ENCODE measurements at regions not wholly inside any gene's neighbourhood (a gene's known extent, or its start where the extent isn't known, plus 50 kb on each side); places are given as distances from the start of the nearest gene placed in this dataset.

DNA sequence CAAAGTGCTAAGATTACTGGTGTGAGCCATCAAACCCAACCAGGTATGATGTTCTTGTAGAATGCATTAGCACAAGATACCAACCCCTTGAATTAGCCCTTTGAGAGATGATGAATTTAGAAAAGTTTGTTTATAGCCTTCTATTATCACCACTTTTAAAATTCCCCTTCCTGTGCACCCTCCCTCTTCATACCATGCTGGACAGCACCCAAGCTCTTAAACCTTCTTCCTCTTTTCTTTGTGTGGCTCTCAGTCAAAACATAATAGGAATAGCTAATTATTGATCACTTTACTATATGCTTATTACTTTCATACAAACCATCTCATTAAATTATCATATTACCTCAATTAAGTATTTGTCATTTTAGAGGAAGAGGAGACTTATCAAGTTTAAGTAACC, 87.6 kb upstream of the TMED7 start:
- TF ChIP-seq, protein P1, sequence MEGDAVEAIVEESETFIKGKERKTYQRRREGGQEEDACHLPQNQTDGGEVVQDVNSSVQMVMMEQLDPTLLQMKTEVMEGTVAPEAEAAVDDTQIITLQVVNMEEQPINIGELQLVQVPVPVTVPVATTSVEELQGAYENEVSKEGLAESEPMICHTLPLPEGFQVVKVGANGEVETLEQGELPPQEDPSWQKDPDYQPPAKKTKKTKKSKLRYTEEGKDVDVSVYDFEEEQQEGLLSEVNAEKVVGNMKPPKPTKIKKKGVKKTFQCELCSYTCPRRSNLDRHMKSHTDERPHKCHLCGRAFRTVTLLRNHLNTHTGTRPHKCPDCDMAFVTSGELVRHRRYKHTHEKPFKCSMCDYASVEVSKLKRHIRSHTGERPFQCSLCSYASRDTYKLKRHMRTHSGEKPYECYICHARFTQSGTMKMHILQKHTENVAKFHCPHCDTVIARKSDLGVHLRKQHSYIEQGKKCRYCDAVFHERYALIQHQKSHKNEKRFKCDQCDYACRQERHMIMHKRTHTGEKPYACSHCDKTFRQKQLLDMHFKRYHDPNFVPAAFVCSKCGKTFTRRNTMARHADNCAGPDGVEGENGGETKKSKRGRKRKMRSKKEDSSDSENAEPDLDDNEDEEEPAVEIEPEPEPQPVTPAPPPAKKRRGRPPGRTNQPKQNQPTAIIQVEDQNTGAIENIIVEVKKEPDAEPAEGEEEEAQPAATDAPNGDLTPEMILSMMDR (IDR thresholded peaks at IDR 0.05), result no peak
- no peak for TF ChIP-seq ZFX (IDR thresholded peaks at IDR 0.05; ENCODE audit: borderline replicate concordance)
